ENCODE measurements at regions not wholly inside any gene's neighbourhood (a gene's known extent, or its start where the extent isn't known, plus 50 kb on each side); places are given as distances from the start of the nearest gene placed in this dataset.

DNA sequence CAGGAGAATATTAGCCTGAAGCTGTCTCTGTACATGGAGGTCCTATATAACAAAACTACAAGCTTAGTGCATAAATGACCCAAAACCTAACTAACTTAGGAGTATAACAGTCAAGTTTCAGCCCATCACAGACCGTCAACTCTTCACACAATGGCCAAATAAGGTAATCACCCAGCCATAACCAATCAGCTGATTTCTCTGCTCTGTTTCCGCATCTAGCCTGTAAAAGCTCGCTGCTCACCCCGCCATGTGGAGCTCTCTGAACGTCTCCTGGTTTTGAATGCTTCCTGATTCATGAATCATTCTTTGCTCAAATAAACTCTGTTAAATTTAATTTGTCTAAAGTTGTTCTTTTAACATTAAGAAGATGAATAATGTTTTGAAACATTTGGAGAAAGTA lies 593.6 kb downstream of the TMX3 start:
- TF ChIP-seq CTCF (IDR thresholded peaks at IDR 0.05) (no peak), POLR2A (IDR thresholded peaks at IDR 0.05) (no peak)

All from ovary (tissue), 3 donors.